Activated CD4-positive, alpha-beta memory T cell treated with anti-CD3 and anti-CD28 coated beads for 36 hours (primary cell): ENCODE measurements at regions not wholly inside any gene's neighbourhood (a gene's known extent, or its start where the extent isn't known, plus 50 kb on each side); places are given as distances from the start of the nearest gene placed in this dataset.
"Not testable (repeated sequence)": the region's sequence is repeated elsewhere in the genome, so short reads cannot be mapped to it uniquely, and the experiment has no call there.

ENCODE experiments used
- CTCF ChIA-PET: fragments of 350-600 bp; sonication (Branson Sonifier 250); formaldehyde crosslinking; loops from one replicate; lab custom pipeline; 2021; ENCODE audit warnings: antibody characterized with exemption, inconsistent platforms; lab: Charles Lee
- POLR2A ChIA-PET: fragments of 350-600 bp; sonication (Branson Sonifier 250); formaldehyde crosslinking; loops from one replicate; lab custom pipeline; 2021; ENCODE audit warnings: antibody characterized with exemption; lab: Charles Lee
- DNase-seq: peaks from one replicate; pipeline ENCODE4 v3.0.0-alpha.2; 2020
- H3K27ac Mint-ChIP-seq: one replicate; pipeline ENCODE4 v1.8.0; 2021; ENCODE audit warnings: mixed read lengths
- H3K27me3 Mint-ChIP-seq: one replicate; pipeline ENCODE4 v1.8.0; 2021; ENCODE audit warnings: mixed read lengths
- H3K36me3 Mint-ChIP-seq: one replicate; pipeline ENCODE4 v1.8.0; 2021; ENCODE audit warnings: mixed read lengths
- H3K4me1 Mint-ChIP-seq: one replicate; pipeline ENCODE4 v1.8.0; 2021; ENCODE audit warnings: low read depth, mixed read lengths
- H3K4me3 Mint-ChIP-seq: one replicate; pipeline ENCODE4 v1.8.0; 2021; ENCODE audit warnings: mild to moderate bottlenecking, mixed read lengths
- H3K9me3 Mint-ChIP-seq: one replicate; pipeline ENCODE4 v1.8.0; 2021; ENCODE audit warnings: mixed read lengths
- intact Hi-C: fragments of 100-400 bp; cut with micrococcal nuclease; formaldehyde crosslinking; loops from one replicate; pipeline ENCODE4 v1.15.1; 2023

DNA sequence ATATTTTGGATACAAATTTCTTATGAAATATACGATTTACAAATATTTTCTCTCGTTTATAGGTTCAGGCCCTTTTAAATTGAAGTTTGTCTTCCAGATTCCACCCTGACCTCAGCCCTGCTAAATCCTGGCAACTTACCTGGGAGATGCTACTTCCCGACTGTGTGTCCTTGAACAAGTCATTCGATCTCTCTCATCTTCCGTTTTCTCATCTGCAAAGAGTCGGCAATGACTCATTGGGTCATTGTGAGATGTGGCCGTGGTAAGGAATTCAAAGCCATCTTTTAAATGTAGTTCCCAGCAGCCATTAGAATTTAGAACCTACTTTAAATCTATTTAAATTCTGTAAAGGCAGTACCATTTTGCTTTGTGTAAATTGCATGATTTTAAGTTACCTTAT lies 72.5 kb downstream of the LHX2 start:
- no peak for DNase-seq
- ChIA-PET POLR2A (no interaction called here), CTCF (no interaction called here)
- no peak overlapping the region for H3K4me3 Mint-ChIP-seq
- H3K4me1 Mint-ChIP-seq = no peaks in the 10 kb centered on the region
- H3K36me3 Mint-ChIP-seq = peaks cover 2% of the 10 kb centered on the region
- intact Hi-C loops = no loop called here
- H3K9me3 Mint-ChIP-seq = peaks cover 14% of the 10 kb centered on the region
- no peak overlapping the region for H3K27ac Mint-ChIP-seq
- peaks cover 2% of the 10 kb centered on the region for H3K27me3 Mint-ChIP-seq

- Mint-ChIP-seq H3K4me3 (no peak overlapping the region), H3K4me1 (no peaks in the 10 kb centered on the region), H3K36me3 (peaks cover 2% of the 10 kb centered on the region), H3K9me3 (peaks cover 14% of the 10 kb centered on the region), H3K27me3 (peaks cover 4% of the 10 kb centered on the region), H3K27ac (no peak overlapping the region)
- no peak for DNase-seq
- intact Hi-C loops = no loop called here
- ChIA-PET CTCF (no interaction called here), POLR2A (no interaction called here)
Observed at GRCh38 chr9:124087226-124087625, 75.7 kb downstream of the LHX2 start.

- no peak overlapping the region for H3K27ac Mint-ChIP-seq
- CTCF ChIA-PET = no interaction called here
- peaks cover 14% of the 10 kb centered on the region for H3K9me3 Mint-ChIP-seq
- intact Hi-C loops = no loop called here
- peaks cover 4% of the 10 kb centered on the region for H3K27me3 Mint-ChIP-seq
- H3K4me1 Mint-ChIP-seq = no peaks in the 10 kb centered on the region
- H3K4me3 Mint-ChIP-seq = no peak overlapping the region
- POLR2A ChIA-PET = no interaction called here
- no peak for DNase-seq
- H3K36me3 Mint-ChIP-seq = peaks cover 2% of the 10 kb centered on the region
Observed at GRCh38 chr9:124088476-124088837, 76.9 kb downstream of the LHX2 start.

DNA sequence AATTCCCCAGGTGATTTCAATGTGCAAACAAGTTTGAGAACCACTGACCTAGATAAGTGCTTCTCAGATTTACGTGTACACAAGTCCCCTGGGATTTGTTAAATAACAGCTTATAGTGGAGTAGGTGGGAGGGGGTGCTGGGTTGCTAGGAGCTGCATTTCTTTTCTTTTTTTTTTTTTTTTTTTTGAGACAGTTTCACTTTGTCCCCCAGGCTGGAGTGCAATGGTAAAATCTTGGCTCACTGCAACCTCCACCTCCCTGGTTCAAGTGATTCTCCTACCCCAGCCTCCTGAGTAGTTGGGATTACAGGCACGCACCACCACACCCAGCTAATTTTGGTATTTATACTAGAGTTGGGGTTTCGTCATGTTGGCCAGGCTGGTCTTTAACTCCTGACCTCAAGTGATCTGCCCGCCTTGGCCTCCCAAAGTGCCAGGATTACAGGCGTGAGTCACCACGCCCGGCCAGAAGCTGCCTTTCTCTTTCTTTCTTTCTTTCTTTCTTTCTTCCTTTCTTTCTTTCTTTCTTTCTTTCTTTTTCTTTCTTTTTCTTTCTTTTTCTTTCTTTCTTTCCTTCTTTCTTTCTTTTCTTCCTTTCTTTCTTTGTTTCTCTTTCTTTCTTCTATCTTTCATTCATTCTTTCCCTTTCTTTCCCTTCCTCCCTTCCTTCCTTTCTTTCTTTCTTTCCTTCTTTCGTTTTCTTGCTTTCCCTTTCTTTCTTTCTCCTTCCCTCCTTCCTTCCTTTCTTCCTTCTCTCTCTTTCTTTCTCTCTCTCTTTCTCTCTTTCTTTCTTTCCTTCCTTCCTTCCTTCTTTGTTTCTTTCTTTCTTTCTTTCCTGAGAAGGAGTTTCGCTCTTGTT lies 78.3 kb downstream of the LHX2 start:
- H3K4me1 Mint-ChIP-seq, H3K27ac Mint-ChIP-seq, POLR2A ChIA-PET, H3K4me3 Mint-ChIP-seq, H3K27me3 Mint-ChIP-seq, H3K36me3 Mint-ChIP-seq, DNase-seq, CTCF ChIA-PET, intact Hi-C loops: not testable (repeated sequence)
- H3K9me3 Mint-ChIP-seq = peaks cover 14% of the 10 kb centered on the region

- Mint-ChIP-seq H3K36me3 (no peaks in the 10 kb centered on the region), H3K4me1 (no peaks in the 10 kb centered on the region), H3K27ac (no peak overlapping the region), H3K9me3 (no peaks in the 10 kb centered on the region), H3K4me3 (no peak overlapping the region), H3K27me3 (peaks cover 22% of the 10 kb centered on the region)
- CTCF ChIA-PET = no interaction called here
- DNase-seq = no peak
- POLR2A ChIA-PET = no interaction called here
- intact Hi-C loops = no loop called here
Observed at GRCh38 chr9:124098141-124098905, 86.8 kb downstream of the LHX2 start.

DNA sequence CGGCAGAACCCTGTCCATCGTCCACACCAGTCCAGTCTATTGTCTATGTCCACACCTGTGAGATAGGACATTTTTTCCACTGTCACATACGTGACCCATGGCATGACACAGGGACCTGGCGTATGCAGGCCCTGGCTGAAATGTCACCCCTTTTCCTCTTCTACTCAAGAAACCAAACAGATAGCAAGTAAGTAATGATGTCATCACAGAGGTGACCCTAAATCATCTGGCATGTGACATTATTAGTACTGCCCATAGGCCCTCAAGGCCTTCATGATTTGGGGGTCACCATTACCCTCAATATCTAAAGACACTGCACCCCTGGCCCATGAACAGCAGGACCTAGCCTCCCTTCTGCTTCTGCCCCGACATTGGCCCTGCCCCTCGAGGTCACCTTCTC lies 88.3 kb downstream of the LHX2 start:
- Mint-ChIP-seq H3K27me3 (peaks cover 22% of the 10 kb centered on the region), H3K36me3 (no peaks in the 10 kb centered on the region), H3K4me3 (no peak overlapping the region), H3K27ac (no peak overlapping the region), H3K9me3 (no peaks in the 10 kb centered on the region), H3K4me1 (no peaks in the 10 kb centered on the region)
- ChIA-PET CTCF (no interaction called here), POLR2A (no interaction called here)
- intact Hi-C loops = no loop called here
- DNase-seq = no peak

- H3K4me1 Mint-ChIP-seq = no peaks in the 10 kb centered on the region
- DNase-seq = no peak
- intact Hi-C loops = no loop called here
- POLR2A ChIA-PET = no interaction called here
- peaks cover 22% of the 10 kb centered on the region for H3K27me3 Mint-ChIP-seq
- H3K27ac Mint-ChIP-seq = no peak overlapping the region
- no peak overlapping the region for H3K4me3 Mint-ChIP-seq
- no peaks in the 10 kb centered on the region for H3K9me3 Mint-ChIP-seq
- no peaks in the 10 kb centered on the region for H3K36me3 Mint-ChIP-seq
- CTCF ChIA-PET = no interaction called here
Observed at GRCh38 chr9:124101215-124101968, 89.8 kb downstream of the LHX2 start.

GRCh38 chr9:124101969-124102345 lies 90.4 kb downstream of the LHX2 start:
- Mint-ChIP-seq H3K9me3 (no peaks in the 10 kb centered on the region), H3K4me1 (no peaks in the 10 kb centered on the region), H3K36me3 (no peaks in the 10 kb centered on the region), H3K4me3 (no peak overlapping the region), H3K27me3 (peaks cover 22% of the 10 kb centered on the region), H3K27ac (no peak overlapping the region)
- intact Hi-C loops = no loop called here
- ChIA-PET POLR2A (no interaction called here), CTCF (no interaction called here)
- DNase-seq = no peak

- no peaks in the 10 kb centered on the region for H3K9me3 Mint-ChIP-seq
- no peak overlapping the region for H3K4me3 Mint-ChIP-seq
- ChIA-PET CTCF (no interaction called here), POLR2A (no interaction called here)
- intact Hi-C loops = no loop called here
- H3K4me1 Mint-ChIP-seq = no peaks in the 10 kb centered on the region
- H3K27me3 Mint-ChIP-seq = peaks cover 21% of the 10 kb centered on the region
- no peak overlapping the region for H3K27ac Mint-ChIP-seq
- no peaks in the 10 kb centered on the region for H3K36me3 Mint-ChIP-seq
- DNase-seq = no peak
Observed at GRCh38 chr9:124102363-124102762, 90.8 kb downstream of the LHX2 start.

DNA sequence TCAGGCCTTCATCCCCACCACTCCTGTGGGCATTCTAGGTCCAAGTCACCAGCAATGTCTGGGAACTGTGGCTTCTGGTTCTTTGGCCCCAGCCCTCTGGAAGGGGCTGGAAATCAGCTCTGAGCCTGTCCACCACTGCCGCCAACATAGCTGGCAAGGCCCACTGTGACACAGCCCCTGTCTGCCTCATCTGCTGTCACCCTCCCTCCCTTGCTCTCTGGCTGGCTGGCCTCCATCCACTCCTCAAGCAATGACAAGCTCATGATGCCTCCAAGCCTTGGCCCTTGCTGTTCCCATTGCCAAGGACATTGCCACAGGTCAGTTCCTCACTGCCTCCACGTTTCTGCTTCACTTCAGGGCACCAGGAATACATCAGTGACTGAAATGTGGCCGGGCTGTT lies 93.7 kb downstream of the LHX2 start:
- CTCF ChIA-PET = no interaction called here
- Mint-ChIP-seq H3K4me3 (no peak overlapping the region), H3K36me3 (no peaks in the 10 kb centered on the region), H3K27ac (no peak overlapping the region), H3K27me3 (peaks cover 19% of the 10 kb centered on the region), H3K9me3 (no peaks in the 10 kb centered on the region), H3K4me1 (no peaks in the 10 kb centered on the region)
- intact Hi-C loops = no loop called here
- POLR2A ChIA-PET = no interaction called here
- no peak for DNase-seq

GRCh38 chr9:124108216-124108615 lies 96.6 kb downstream of the LHX2 start:
- no peak for DNase-seq
- no peaks in the 10 kb centered on the region for H3K4me1 Mint-ChIP-seq
- no peaks in the 10 kb centered on the region for H3K36me3 Mint-ChIP-seq
- no peak overlapping the region for H3K27ac Mint-ChIP-seq
- intact Hi-C loops = no loop called here
- CTCF ChIA-PET = no interaction called here
- no peak overlapping the region for H3K4me3 Mint-ChIP-seq
- peaks cover 15% of the 10 kb centered on the region for H3K27me3 Mint-ChIP-seq
- H3K9me3 Mint-ChIP-seq = no peaks in the 10 kb centered on the region
- POLR2A ChIA-PET = no interaction called here

DNA sequence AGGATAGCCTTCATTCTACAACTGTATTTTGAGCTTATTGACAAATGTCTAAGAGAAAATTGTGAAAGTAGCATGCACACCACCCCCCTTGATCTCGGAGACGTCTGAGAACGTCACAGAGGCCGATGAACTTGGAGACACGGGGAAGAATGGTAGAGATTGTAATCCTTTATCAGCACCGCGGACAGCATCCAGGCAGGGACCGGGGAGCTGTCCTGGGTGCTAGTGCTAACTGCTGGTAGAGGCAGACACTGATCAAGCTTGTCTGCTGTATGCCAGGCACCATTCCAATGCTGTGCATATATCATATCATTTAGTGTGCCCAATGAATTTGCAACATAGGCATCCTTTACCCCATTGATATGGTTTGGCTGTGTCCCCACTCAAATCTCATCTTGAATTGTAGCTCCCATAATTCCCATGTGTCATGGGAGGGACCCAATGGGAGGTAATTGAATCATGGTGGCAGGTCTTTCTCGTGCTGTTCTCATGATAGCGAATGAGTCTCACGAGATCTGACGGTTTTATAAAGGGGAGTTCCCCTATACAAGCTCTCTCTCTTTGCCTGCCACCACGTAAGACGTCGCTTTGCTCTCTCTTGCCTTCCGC lies 98.8 kb downstream of the LHX2 start:
- no peak overlapping the region for H3K27ac Mint-ChIP-seq
- H3K9me3 Mint-ChIP-seq = no peaks in the 10 kb centered on the region
- intact Hi-C loops = no loop called here
- no peak overlapping the region for H3K4me3 Mint-ChIP-seq
- H3K27me3 Mint-ChIP-seq = peaks cover 17% of the 10 kb centered on the region
- POLR2A ChIA-PET = no interaction called here
- H3K36me3 Mint-ChIP-seq = no peaks in the 10 kb centered on the region
- CTCF ChIA-PET = no interaction called here
- no peaks in the 10 kb centered on the region for H3K4me1 Mint-ChIP-seq
- peak; percentile 63 for DNase-seq
